ENCODE measurements at regions not wholly inside any gene's neighbourhood (a gene's known extent, or its start where the extent isn't known, plus 50 kb on each side); places are given as distances from the start of the nearest gene placed in this dataset.

- TF ChIP-seq CTCF (conservative IDR thresholded peaks at IDR 0.05; ENCODE audit: low read depth, low read length): no peak
- no peak overlapping the region for H3K4me3 ChIP-seq (ENCODE audit: low read depth, low read length)
- peak; percentile 66 for DNase-seq (ENCODE audit: low read depth)
These were observed 230.4 kb upstream of the DCBLD2 start for GRCh38 chr3:99131876-99132275.

- peak; percentile 97 for DNase-seq (ENCODE audit: low read depth)
- no peak overlapping the region for H3K4me3 ChIP-seq (ENCODE audit: low read depth, low read length)
- no peak for TF ChIP-seq CTCF (conservative IDR thresholded peaks at IDR 0.05; ENCODE audit: low read depth, low read length)
These were observed 227.4 kb upstream of the DCBLD2 start for GRCh38 chr3:99128725-99129505.

- peak; percentile 43 for DNase-seq (ENCODE audit: low read depth)
- no peak overlapping the region for H3K4me3 ChIP-seq (ENCODE audit: low read depth, low read length)
- no peak for TF ChIP-seq CTCF (conservative IDR thresholded peaks at IDR 0.05; ENCODE audit: low read depth, low read length)
These were observed 226.7 kb upstream of the DCBLD2 start for GRCh38 chr3:99128235-99128634.

- DNase-seq (ENCODE audit: low read depth): peak; percentile 56
- TF ChIP-seq CTCF (conservative IDR thresholded peaks at IDR 0.05; ENCODE audit: low read depth, low read length): no peak
- no peak overlapping the region for H3K4me3 ChIP-seq (ENCODE audit: low read depth, low read length)
These were observed 224.8 kb upstream of the DCBLD2 start for GRCh38 chr3:99126316-99126715.

GRCh38 chr3:99119385-99119784 is 217.9 kb upstream of the DCBLD2 start:
- H3K4me3 ChIP-seq (ENCODE audit: low read depth, low read length): no peak overlapping the region
- DNase-seq (ENCODE audit: low read depth): peak; percentile 23
- TF ChIP-seq CTCF (conservative IDR thresholded peaks at IDR 0.05; ENCODE audit: low read depth, low read length): no peak

DNA sequence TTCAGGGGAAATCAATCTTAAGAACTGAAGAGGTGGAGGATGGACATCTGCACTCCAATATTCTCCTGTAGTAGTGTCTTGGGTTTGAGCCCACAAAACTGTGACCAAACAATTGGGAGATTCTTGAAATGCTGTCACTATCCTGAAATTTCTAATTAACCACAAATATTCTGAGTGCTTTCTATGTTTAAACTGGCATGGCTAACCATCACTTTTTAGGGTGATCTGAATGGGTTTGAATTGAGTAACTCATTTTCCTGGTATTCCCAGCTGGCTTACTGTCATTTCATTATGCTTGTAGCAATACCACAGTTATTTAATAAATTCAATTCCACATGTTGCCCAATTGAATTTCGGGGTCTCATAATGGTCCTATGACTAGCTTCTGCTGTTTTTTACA is 216.9 kb upstream of the DCBLD2 start:
- TF ChIP-seq CTCF (conservative IDR thresholded peaks at IDR 0.05; ENCODE audit: low read depth, low read length): no peak
- DNase-seq (ENCODE audit: low read depth): no peak

More for the DNA sequence above, 216.9 kb upstream of the DCBLD2 start:
- no peak overlapping the region for H3K4me3 ChIP-seq (ENCODE audit: low read depth, low read length)

Measured in choroid plexus epithelial cell (primary cell).